ENCODE measurements at regions not wholly inside any gene's neighbourhood (a gene's known extent, or its start where the extent isn't known, plus 50 kb on each side); places are given as distances from the start of the nearest gene placed in this dataset.

- Histone ChIP-seq H2AFZ (replicated peaks; ENCODE audit: low read length, poor library complexity) (no peak overlapping the region), H2BK15ac (ENCODE audit: low read depth, low read length) (no peak overlapping the region), H2BK20ac (ENCODE audit: low read depth, low read length) (no peak overlapping the region), H3K14ac (replicated peaks; ENCODE audit: low read depth, low read length) (no peak overlapping the region), H4K20me1 (ENCODE audit: insufficient read depth, low read length) (no peaks in the 10 kb centered on the region), H3K27me3 (ENCODE audit: control insufficient read depth, insufficient read depth, low read length) (no peaks in the 10 kb centered on the region), H2BK5ac (ENCODE audit: low read depth, low read length, poor library complexity, severe bottlenecking) (no peak overlapping the region), H2BK120ac (ENCODE audit: low read depth, low read length) (no peak overlapping the region), H3K9me1 (ENCODE audit: insufficient read depth, low read length) (no peaks in the 10 kb centered on the region), H3K18ac (ENCODE audit: low read depth, low read length) (no peak overlapping the region), H3K9me3 (ENCODE audit: control insufficient read depth, insufficient read depth, low read length) (no peaks in the 10 kb centered on the region), H3K36me3 (ENCODE audit: control insufficient read depth, insufficient read depth, low read length) (no peaks in the 10 kb centered on the region), H3K23ac (ENCODE audit: low read depth, low read length) (no peak overlapping the region), H3K27ac (ENCODE audit: insufficient read depth, low read length) (no peak overlapping the region), H3K4me3 (ENCODE audit: insufficient read depth, low read depth, low read length) (no peak overlapping the region), H4K91ac (ENCODE audit: insufficient read depth, low read depth, low read length) (no peak overlapping the region), H3K4me1 (ENCODE audit: control insufficient read depth, insufficient read depth, low read length) (no peaks in the 10 kb centered on the region), H3K4me2 (ENCODE audit: low read depth, low read length) (no peak overlapping the region), H3K4ac (ENCODE audit: low read depth, low read length) (no peak overlapping the region), H4K5ac (ENCODE audit: low read depth, low read length) (no peak overlapping the region), H3K56ac (ENCODE audit: extremely low read depth, insufficient read depth, low read length) (no peak overlapping the region), H4K8ac (ENCODE audit: low read depth in 2 of 2, low read length in 2 of 2) (no peak overlapping the region), H2AK5ac (ENCODE audit: low read depth, low read length) (no peak overlapping the region), H3K79me1 (ENCODE audit: low read depth in 1 of 2, low read length in 2 of 2) (no peaks in the 10 kb centered on the region), H3K9ac (ENCODE audit: low read depth, low read length) (no peak overlapping the region), H2AK9ac (replicated peaks; ENCODE audit: low read depth, low read length, poor library complexity) (no peak overlapping the region)
- no CpG with 5 or more reads among the region's 3 CpGs for WGBS, 2 experiments (ENCODE audit: extremely low coverage in 2 of 2, insufficient read length in 1 of 2)
- DNase-seq (no peak), ATAC-seq (ENCODE audit: low read depth) (no peak)
- CTCF ChIA-PET, result no interaction called here
- dilution Hi-C loops (cut with HindIII; ENCODE audit: low sequenced_read_pairs, unreplicated experiment) (no loop called here), in situ Hi-C loops (cut with MboI; ENCODE audit: low sequenced_read_pairs) (no loop called here), intact Hi-C loops (cut with micrococcal nuclease) (no loop called here)
- BruUV-seq (replicated peaks), result no TSS peak
- POLR2A ChIA-PET (ENCODE audit: unreplicated experiment), result no interaction called here
- TF ChIP-seq POLR2A (IDR thresholded peaks at IDR 0.05; ENCODE audit: low read depth, low read length) (no peak), CEBPB (IDR thresholded peaks at IDR 0.05; ENCODE audit: low read depth, low read length) (no peak), RAD21 (IDR thresholded peaks at IDR 0.05; ENCODE audit: low read length) (no peak), MAZ (IDR thresholded peaks at IDR 0.05; ENCODE audit: borderline replicate concordance, low read depth, low read length) (no peak), MXI1 (IDR thresholded peaks at IDR 0.05; ENCODE audit: borderline replicate concordance, low read depth, low read length) (no peak), MAFK (IDR thresholded peaks at IDR 0.05; ENCODE audit: low read depth, low read length) (no peak), NFE2L2 (IDR thresholded peaks at IDR 0.05; ENCODE audit: low read depth, low read length) (no peak), RCOR1 (IDR thresholded peaks at IDR 0.05; ENCODE audit: insufficient replicate concordance, low read length) (no peak), FOS (IDR thresholded peaks at IDR 0.05; ENCODE audit: low read depth, low read length) (no peak), BHLHE40 (IDR thresholded peaks at IDR 0.05; ENCODE audit: low read depth, low read length) (no peak), SMC3 (IDR thresholded peaks at IDR 0.05; ENCODE audit: low read depth, low read length) (no peak)
- TF ChIP-seq, protein P1, sequence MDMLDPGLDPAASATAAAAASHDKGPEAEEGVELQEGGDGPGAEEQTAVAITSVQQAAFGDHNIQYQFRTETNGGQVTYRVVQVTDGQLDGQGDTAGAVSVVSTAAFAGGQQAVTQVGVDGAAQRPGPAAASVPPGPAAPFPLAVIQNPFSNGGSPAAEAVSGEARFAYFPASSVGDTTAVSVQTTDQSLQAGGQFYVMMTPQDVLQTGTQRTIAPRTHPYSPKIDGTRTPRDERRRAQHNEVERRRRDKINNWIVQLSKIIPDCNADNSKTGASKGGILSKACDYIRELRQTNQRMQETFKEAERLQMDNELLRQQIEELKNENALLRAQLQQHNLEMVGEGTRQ (IDR thresholded peaks at IDR 0.05; ENCODE audit: low read depth, low read length), result no peak
- TF ChIP-seq, protein P2, sequence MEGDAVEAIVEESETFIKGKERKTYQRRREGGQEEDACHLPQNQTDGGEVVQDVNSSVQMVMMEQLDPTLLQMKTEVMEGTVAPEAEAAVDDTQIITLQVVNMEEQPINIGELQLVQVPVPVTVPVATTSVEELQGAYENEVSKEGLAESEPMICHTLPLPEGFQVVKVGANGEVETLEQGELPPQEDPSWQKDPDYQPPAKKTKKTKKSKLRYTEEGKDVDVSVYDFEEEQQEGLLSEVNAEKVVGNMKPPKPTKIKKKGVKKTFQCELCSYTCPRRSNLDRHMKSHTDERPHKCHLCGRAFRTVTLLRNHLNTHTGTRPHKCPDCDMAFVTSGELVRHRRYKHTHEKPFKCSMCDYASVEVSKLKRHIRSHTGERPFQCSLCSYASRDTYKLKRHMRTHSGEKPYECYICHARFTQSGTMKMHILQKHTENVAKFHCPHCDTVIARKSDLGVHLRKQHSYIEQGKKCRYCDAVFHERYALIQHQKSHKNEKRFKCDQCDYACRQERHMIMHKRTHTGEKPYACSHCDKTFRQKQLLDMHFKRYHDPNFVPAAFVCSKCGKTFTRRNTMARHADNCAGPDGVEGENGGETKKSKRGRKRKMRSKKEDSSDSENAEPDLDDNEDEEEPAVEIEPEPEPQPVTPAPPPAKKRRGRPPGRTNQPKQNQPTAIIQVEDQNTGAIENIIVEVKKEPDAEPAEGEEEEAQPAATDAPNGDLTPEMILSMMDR (conservative IDR thresholded peaks at IDR 0.05; ENCODE audit: low read depth, low read length), result no peak
Observed at GRCh38 chr12:84740602-84741001, 172.0 kb downstream of the SLC6A15 start.

Data from IMR-90 (cell line).